ENCODE measurements at regions not wholly inside any gene's neighbourhood (a gene's known extent, or its start where the extent isn't known, plus 50 kb on each side); places are given as distances from the start of the nearest gene placed in this dataset.

DNA sequence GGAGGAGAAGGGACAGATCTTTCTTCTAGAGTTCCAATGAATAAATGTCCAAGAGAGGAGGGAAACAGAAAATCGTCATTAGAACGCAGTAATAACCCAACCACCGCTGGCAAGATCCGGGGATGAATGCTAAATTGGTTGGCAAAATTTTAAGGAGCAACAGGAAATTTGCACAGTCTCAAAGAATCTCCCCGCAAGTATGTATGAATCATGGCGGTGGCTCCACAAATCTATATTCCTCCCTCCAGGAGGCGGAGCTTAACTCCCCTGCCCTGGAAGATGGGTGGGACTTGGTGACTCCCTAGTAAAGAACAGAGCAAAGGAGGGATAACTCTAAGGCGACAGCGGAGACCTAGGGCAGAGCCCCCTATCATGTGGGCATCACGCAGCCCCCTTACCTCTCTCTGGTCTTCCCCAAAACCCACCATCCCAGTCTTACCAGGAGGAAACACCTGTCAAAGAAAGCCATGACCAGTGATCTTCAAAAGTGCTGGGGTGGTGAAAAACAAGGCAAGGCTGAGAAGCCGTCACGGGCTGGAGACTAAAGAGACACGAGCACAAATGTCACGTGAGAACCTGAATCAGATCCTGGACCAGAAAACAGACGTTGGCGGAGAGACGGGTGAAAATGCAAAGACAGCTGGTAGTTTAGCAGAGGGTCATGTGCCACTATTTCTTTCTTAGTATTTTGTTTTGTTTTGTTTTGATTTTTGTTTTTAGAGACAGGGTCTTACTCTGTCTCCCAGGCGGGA is 125.8 kb downstream of the NCOR2 start (continued):
- TF ChIP-seq, protein P1, sequence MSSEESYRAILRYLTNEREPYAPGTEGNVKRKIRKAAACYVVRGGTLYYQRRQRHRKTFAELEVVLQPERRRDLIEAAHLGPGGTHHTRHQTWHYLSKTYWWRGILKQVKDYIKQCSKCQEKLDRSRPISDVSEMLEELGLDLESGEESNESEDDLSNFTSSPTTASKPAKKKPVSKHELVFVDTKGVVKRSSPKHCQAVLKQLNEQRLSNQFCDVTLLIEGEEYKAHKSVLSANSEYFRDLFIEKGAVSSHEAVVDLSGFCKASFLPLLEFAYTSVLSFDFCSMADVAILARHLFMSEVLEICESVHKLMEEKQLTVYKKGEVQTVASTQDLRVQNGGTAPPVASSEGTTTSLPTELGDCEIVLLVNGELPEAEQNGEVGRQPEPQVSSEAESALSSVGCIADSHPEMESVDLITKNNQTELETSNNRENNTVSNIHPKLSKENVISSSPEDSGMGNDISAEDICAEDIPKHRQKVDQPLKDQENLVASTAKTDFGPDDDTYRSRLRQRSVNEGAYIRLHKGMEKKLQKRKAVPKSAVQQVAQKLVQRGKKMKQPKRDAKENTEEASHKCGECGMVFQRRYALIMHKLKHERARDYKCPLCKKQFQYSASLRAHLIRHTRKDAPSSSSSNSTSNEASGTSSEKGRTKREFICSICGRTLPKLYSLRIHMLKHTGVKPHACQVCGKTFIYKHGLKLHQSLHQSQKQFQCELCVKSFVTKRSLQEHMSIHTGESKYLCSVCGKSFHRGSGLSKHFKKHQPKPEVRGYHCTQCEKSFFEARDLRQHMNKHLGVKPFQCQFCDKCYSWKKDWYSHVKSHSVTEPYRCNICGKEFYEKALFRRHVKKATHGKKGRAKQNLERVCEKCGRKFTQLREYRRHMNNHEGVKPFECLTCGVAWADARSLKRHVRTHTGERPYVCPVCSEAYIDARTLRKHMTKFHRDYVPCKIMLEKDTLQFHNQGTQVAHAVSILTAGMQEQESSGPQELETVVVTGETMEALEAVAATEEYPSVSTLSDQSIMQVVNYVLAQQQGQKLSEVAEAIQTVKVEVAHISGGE (CRISPR knock-in tag; IDR thresholded peaks at IDR 0.05), result no peak
- TF ChIP-seq PAX5 (IDR thresholded peaks at IDR 0.05; ENCODE audit: borderline replicate concordance, low read depth, low read length), result no peak

DNA sequence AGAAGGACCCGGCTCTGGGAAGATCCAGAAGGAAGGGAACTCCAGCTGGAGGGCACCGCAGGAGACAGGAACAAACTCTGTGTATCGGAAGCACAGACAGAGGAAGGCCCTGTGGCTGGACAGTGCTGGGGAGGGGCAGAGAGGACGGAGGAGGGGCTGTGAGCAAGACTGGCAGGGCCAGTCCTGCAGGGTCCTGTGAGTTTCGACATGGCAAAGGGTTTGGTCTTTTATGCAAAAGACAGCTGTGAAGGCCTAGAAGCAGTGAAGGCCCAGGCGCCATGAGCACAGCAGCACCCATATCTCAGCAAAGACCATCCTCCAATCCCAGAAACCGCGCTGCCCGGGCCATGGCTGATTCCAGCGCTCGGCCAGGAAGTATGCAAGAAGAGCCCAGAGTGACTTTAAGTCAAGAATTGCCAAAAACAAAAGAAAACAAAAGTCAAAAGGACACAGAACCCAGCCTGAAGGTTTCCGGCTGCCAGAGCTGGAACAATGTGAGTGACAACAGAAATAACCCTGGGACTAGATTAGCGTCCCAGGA is 126.5 kb downstream of the NCOR2 start:
- ATAC-seq, result no peak
- ChIA-PET SMC1A (ENCODE audit: uncharacterized antibody, unreplicated experiment) (no interaction called here), CTCF (no interaction called here), RAD21 (ENCODE audit: unreplicated experiment) (no interaction called here), POLR2A (no interaction called here)
- no peak for FAIRE-seq
- H3K27ac ChIP-seq (ENCODE audit: control insufficient read depth, insufficient read depth), result no peak overlapping the region
- H3K79me2 ChIP-seq (ENCODE audit: control insufficient read depth, insufficient read depth, low read length), result no peaks in the 10 kb centered on the region; the same call in 1 of the 2 replicates
- H4K20me1 ChIP-seq (ENCODE audit: control insufficient read depth, insufficient read depth), result 0 out of 2 replicates have a peak, but pooled peaks cover 3% of the 10 kb centered on the region
- no peak for DNase-seq (ENCODE audit: low read depth, low spot score)
- H3K9ac ChIP-seq (ENCODE audit: control insufficient read depth, insufficient read depth, low read length), result no peak overlapping the region
- H3K9me3 ChIP-seq (replicated peaks; ENCODE audit: control insufficient read depth, insufficient read depth, low read length), result no peaks in the 10 kb centered on the region
- intact Hi-C loops (cut with micrococcal nuclease; ENCODE audit: unreplicated experiment) (no loop called here), in situ Hi-C loops (cut with MboI) (no loop called here)
- TF ChIP-seq CBFB (IDR thresholded peaks at IDR 0.05; ENCODE audit: low read depth) (no peak), SMARCA5 (IDR thresholded peaks at IDR 0.05) (no peak), SMAD5 (IDR thresholded peaks at IDR 0.05; ENCODE audit: low read depth) (no peak)
- TF ChIP-seq, protein P2, sequence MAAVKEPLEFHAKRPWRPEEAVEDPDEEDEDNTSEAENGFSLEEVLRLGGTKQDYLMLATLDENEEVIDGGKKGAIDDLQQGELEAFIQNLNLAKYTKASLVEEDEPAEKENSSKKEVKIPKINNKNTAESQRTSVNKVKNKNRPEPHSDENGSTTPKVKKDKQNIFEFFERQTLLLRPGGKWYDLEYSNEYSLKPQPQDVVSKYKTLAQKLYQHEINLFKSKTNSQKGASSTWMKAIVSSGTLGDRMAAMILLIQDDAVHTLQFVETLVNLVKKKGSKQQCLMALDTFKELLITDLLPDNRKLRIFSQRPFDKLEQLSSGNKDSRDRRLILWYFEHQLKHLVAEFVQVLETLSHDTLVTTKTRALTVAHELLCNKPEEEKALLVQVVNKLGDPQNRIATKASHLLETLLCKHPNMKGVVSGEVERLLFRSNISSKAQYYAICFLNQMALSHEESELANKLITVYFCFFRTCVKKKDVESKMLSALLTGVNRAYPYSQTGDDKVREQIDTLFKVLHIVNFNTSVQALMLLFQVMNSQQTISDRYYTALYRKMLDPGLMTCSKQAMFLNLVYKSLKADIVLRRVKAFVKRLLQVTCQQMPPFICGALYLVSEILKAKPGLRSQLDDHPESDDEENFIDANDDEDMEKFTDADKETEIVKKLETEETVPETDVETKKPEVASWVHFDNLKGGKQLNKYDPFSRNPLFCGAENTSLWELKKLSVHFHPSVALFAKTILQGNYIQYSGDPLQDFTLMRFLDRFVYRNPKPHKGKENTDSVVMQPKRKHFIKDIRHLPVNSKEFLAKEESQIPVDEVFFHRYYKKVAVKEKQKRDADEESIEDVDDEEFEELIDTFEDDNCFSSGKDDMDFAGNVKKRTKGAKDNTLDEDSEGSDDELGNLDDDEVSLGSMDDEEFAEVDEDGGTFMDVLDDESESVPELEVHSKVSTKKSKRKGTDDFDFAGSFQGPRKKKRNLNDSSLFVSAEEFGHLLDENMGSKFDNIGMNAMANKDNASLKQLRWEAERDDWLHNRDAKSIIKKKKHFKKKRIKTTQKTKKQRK (IDR thresholded peaks at IDR 0.05; ENCODE audit: low read depth, low read length), result no peak
- TF ChIP-seq, protein P3, sequence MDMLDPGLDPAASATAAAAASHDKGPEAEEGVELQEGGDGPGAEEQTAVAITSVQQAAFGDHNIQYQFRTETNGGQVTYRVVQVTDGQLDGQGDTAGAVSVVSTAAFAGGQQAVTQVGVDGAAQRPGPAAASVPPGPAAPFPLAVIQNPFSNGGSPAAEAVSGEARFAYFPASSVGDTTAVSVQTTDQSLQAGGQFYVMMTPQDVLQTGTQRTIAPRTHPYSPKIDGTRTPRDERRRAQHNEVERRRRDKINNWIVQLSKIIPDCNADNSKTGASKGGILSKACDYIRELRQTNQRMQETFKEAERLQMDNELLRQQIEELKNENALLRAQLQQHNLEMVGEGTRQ (IDR thresholded peaks at IDR 0.05; ENCODE audit: borderline replicate concordance, low read depth, low read length), result no peak
- TF ChIP-seq, protein P4, sequence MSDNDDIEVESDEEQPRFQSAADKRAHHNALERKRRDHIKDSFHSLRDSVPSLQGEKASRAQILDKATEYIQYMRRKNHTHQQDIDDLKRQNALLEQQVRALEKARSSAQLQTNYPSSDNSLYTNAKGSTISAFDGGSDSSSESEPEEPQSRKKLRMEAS (IDR thresholded peaks at IDR 0.05; ENCODE audit: low read depth, low read length), result no peak
- TF ChIP-seq, protein P5, sequence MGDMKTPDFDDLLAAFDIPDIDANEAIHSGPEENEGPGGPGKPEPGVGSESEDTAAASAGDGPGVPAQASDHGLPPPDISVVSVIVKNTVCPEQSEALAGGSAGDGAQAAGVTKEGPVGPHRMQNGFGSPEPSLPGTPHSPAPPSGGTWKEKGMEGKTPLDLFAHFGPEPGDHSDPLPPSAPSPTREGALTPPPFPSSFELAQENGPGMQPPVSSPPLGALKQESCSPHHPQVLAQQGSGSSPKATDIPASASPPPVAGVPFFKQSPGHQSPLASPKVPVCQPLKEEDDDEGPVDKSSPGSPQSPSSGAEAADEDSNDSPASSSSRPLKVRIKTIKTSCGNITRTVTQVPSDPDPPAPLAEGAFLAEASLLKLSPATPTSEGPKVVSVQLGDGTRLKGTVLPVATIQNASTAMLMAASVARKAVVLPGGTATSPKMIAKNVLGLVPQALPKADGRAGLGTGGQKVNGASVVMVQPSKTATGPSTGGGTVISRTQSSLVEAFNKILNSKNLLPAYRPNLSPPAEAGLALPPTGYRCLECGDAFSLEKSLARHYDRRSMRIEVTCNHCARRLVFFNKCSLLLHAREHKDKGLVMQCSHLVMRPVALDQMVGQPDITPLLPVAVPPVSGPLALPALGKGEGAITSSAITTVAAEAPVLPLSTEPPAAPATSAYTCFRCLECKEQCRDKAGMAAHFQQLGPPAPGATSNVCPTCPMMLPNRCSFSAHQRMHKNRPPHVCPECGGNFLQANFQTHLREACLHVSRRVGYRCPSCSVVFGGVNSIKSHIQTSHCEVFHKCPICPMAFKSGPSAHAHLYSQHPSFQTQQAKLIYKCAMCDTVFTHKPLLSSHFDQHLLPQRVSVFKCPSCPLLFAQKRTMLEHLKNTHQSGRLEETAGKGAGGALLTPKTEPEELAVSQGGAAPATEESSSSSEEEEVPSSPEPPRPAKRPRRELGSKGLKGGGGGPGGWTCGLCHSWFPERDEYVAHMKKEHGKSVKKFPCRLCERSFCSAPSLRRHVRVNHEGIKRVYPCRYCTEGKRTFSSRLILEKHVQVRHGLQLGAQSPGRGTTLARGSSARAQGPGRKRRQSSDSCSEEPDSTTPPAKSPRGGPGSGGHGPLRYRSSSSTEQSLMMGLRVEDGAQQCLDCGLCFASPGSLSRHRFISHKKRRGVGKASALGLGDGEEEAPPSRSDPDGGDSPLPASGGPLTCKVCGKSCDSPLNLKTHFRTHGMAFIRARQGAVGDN (IDR thresholded peaks at IDR 0.05), result no peak
- no peaks in the 10 kb centered on the region for H3K27me3 ChIP-seq (replicated peaks in 1 of 2; ENCODE audit: control insufficient read depth in 2 of 2, insufficient read depth in 2 of 2, low read length in 1 of 2)
- no peaks in the 10 kb centered on the region for H3K4me1 ChIP-seq (ENCODE audit: control insufficient read depth, insufficient read depth, low read length)
- H3K4me3 ChIP-seq, result no peak overlapping the region
- peaks cover 16 to 17% of the 10 kb centered on the region in 2 experiments; a peak in 3 of 4 replicates for H3K36me3 ChIP-seq (ENCODE audit: control insufficient read depth in 2 of 2, insufficient read depth in 2 of 2, low read length in 1 of 2)
- no TSS peak for BruUV-seq (replicated peaks)
- 98% methylated on average over 13 of the region's 13 CpGs for WGBS (ENCODE audit: insufficient coverage, insufficient replicate concordance, low lambda C conversion rate, missing lambda C conversion rate)
- no peak overlapping the region for H3K4me2 ChIP-seq (ENCODE audit: control insufficient read depth, insufficient read depth)
- H2AFZ ChIP-seq (ENCODE audit: control insufficient read depth, low read depth, low read length), result no peak overlapping the region

Data from GM12878 (cell line).